Mammary epithelial cell (primary cell): ENCODE measurements at regions not wholly inside any gene's neighbourhood (a gene's known extent, or its start where the extent isn't known, plus 50 kb on each side); places are given as distances from the start of the nearest gene placed in this dataset.

Source experiments
- CTCF ChIP-seq, 2 donors: IDR thresholded peaks in 1 of 2; conservative IDR thresholded peaks in 1 of 2; 2 replicates each; pipeline ENCODE4 v1.5.1; 2011 to 2012; ENCODE audit warnings: inconsistent platforms in 2 of 2, low read length in 2 of 2, mild to moderate bottlenecking in 2 of 2, control low read depth in 1 of 2, low read depth in 1 of 2; ENCODE audit not compliant: insufficient read depth in 1 of 2; ENCODE audit errors: extremely low read depth in 1 of 2
- EZH2 ChIP-seq: IDR thresholded peaks from 2 replicates; pipeline ENCODE4 v1.6.1; 2012; ENCODE audit warnings: low read length, inconsistent platforms, borderline replicate concordance

GRCh38 chr6:114735025-114735735, 392.4 kb upstream of the HS3ST5 start:
- TF ChIP-seq CTCF (conservative IDR thresholded peaks at IDR 0.05 in 1 of 2, IDR thresholded peaks at IDR 0.05 in 1 of 2; ENCODE audit: extremely low read depth in 1 of 2, insufficient read depth in 1 of 2, low read depth in 1 of 2, low read length in 2 of 2) = no peak
- no peak for TF ChIP-seq EZH2
